A673 (cell line): ENCODE measurements at regions not wholly inside any gene's neighbourhood (a gene's known extent, or its start where the extent isn't known, plus 50 kb on each side); places are given as distances from the start of the nearest gene placed in this dataset.

ENCODE experiments used
- CTCF ChIP-seq: fragments of 300-800, 200-600 bp; sonication (generic); conservative IDR thresholded peaks from 2 replicates; pipeline ENCODE4 v1.5.1; 2017; ENCODE audit warnings: low read depth, mild to moderate bottlenecking, antibody characterized with exemption, low read length, moderate library complexity, mixed read lengths
- EZH2 ChIP-seq: fragments of 200-600 bp; sonication (generic); IDR thresholded peaks from 2 replicates; pipeline ENCODE4 v1.6.1; 2017; ENCODE audit warnings: borderline replicate concordance, low read depth, mild to moderate bottlenecking, mixed read lengths, antibody characterized with exemption, low read length; ENCODE audit not compliant: poor library complexity, severe bottlenecking

DNA sequence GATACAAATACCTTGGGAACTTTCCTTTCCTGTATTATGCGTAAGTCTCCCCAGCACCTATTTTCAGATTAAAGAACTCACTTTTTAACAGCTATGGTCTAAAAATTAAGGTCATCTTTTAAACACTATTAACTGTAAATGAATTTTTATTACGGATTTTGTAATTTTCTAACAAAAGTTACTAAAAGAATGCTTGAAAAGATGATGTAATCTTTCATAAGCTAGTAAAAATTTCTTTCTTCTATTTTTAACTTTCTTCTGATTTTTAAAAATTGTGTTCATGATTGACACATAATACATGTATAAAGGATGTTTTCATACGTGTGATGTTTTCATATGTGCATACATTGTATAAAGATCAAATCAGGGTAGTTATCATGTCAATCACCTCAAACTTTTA lies 291.2 kb upstream of the MBL2 start:
- TF ChIP-seq CTCF, result no peak
- no peak for TF ChIP-seq EZH2
